ENCODE measurements at regions not wholly inside any gene's neighbourhood (a gene's known extent, or its start where the extent isn't known, plus 50 kb on each side); places are given as distances from the start of the nearest gene placed in this dataset.

DNA sequence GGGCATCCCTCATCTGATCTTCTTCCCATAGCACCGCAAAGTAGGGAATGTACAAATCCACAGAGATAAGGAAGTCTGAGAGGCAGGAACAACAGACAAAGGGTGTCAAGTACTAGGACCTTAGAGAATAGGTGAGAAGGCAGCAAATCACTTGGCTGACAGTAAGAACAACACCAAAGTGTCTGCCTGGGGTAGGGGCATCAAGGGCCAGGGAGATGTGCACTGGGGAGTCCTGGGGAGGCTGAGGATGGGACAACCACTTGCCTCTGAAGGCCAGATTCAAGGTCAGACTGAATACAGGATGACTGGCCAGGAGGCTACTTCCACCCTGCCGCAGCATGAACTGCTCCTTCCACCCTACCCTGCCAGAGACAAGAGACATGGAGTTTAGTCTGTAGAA, 1040.8 kb downstream of the BCL11B start:
- TF ChIP-seq, protein P1, sequence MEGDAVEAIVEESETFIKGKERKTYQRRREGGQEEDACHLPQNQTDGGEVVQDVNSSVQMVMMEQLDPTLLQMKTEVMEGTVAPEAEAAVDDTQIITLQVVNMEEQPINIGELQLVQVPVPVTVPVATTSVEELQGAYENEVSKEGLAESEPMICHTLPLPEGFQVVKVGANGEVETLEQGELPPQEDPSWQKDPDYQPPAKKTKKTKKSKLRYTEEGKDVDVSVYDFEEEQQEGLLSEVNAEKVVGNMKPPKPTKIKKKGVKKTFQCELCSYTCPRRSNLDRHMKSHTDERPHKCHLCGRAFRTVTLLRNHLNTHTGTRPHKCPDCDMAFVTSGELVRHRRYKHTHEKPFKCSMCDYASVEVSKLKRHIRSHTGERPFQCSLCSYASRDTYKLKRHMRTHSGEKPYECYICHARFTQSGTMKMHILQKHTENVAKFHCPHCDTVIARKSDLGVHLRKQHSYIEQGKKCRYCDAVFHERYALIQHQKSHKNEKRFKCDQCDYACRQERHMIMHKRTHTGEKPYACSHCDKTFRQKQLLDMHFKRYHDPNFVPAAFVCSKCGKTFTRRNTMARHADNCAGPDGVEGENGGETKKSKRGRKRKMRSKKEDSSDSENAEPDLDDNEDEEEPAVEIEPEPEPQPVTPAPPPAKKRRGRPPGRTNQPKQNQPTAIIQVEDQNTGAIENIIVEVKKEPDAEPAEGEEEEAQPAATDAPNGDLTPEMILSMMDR (tag by site-specific recombination; IDR thresholded peaks at IDR 0.05), result no peak
- TF ChIP-seq, protein P2, sequence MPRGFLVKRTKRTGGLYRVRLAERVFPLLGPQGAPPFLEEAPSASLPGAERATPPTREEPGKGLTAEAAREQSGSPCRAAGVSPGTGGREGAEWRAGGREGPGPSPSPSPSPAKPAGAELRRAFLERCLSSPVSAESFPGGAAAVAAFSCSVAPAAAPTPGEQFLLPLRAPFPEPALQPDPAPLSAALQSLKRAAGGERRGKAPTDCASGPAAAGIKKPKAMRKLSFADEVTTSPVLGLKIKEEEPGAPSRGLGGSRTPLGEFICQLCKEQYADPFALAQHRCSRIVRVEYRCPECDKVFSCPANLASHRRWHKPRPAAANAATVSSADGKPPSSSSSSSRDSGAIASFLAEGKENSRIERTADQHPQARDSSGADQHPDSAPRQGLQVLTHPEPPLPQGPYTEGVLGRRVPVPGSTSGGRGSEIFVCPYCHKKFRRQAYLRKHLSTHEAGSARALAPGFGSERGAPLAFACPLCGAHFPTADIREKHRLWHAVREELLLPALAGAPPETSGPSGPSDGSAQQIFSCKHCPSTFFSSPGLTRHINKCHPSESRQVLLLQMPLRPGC (tag by site-specific recombination; IDR thresholded peaks at IDR 0.05), result no peak
- TF ChIP-seq, protein P3, sequence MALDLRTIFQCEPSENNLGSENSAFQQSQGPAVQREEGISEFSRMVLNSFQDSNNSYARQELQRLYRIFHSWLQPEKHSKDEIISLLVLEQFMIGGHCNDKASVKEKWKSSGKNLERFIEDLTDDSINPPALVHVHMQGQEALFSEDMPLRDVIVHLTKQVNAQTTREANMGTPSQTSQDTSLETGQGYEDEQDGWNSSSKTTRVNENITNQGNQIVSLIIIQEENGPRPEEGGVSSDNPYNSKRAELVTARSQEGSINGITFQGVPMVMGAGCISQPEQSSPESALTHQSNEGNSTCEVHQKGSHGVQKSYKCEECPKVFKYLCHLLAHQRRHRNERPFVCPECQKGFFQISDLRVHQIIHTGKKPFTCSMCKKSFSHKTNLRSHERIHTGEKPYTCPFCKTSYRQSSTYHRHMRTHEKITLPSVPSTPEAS (tag by site-specific recombination; IDR thresholded peaks at IDR 0.05), result no peak
- TF ChIP-seq ZNF571 (tag by site-specific recombination; IDR thresholded peaks at IDR 0.05) (no peak), MZF1 (tag by site-specific recombination; IDR thresholded peaks at IDR 0.05; ENCODE audit: borderline replicate concordance) (no peak), ZNF248 (tag by site-specific recombination; IDR thresholded peaks at IDR 0.05) (no peak)
- TF ChIP-seq, protein P4, sequence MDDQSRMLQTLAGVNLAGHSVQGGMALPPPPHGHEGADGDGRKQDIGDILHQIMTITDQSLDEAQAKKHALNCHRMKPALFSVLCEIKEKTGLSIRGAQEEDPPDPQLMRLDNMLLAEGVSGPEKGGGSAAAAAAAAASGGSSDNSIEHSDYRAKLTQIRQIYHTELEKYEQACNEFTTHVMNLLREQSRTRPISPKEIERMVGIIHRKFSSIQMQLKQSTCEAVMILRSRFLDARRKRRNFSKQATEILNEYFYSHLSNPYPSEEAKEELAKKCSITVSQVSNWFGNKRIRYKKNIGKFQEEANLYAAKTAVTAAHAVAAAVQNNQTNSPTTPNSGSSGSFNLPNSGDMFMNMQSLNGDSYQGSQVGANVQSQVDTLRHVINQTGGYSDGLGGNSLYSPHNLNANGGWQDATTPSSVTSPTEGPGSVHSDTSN (CRISPR knock-in tag; IDR thresholded peaks at IDR 0.05), result no peak
- TF ChIP-seq, protein P5, sequence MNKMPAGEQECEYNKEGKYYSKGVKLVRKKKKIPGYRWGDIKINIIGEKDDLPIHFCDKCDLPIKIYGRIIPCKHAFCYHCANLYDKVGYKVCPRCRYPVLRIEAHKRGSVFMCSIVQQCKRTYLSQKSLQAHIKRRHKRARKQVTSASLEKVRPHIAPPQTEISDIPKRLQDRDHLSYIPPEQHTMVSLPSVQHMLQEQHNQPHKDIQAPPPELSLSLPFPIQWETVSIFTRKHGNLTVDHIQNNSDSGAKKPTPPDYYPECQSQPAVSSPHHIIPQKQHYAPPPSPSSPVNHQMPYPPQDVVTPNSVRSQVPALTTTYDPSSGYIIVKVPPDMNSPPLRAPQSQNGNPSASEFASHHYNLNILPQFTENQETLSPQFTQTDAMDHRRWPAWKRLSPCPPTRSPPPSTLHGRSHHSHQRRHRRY (tag by site-specific recombination; IDR thresholded peaks at IDR 0.05), result no peak
